ENCODE measurements at regions not wholly inside any gene's neighbourhood (a gene's known extent, or its start where the extent isn't known, plus 50 kb on each side); places are given as distances from the start of the nearest gene placed in this dataset.

DNA sequence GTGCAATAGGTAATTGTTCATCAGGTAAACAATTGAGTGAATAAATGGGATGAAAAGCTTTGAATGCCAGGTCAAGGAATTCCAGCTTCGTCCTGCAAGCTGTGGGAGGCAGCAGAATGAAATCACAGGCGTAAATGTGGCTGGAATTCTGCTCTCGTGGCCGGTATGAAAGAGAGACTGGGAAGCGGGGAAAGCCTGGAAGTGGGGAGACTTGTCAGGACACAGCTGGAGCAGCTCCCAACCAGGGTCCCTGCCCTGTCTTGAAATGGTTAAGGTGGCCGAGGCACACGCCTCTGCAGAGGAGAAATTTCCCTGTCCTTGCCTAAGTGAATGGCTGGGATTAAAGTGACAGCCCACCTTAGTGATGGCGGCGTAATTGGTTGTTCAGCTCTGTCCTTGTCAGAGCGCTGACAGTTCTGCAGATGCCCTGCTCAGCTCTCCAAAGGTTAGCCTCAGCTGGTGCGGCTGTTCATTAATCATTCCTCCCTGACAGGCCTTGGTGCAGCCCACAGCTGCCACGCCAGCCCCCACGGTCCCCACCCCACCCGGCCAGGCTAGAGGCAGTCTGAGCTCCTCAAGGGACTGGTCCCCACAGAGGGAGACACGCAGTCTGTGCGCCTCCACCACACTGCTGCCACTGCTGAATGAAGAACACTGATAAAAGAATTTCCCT is 398.3 kb upstream of the POU3F1 start:
- Mint-ChIP-seq H3K4me1 (ENCODE audit: low read depth) (no peaks in the 10 kb centered on the region), H3K27ac (no peak overlapping the region), H3K36me3 (ENCODE audit: low read depth) (no peaks in the 10 kb centered on the region), H3K27me3 (ENCODE audit: insufficient read depth) (peaks cover 17% of the 10 kb centered on the region), H3K4me3 (no peak overlapping the region), H3K9me3 (peaks cover 9% of the 10 kb centered on the region)
- intact Hi-C loops (cut with micrococcal nuclease), result no loop called here
- no peak for DNase-seq (ENCODE audit: low spot score)

DNA sequence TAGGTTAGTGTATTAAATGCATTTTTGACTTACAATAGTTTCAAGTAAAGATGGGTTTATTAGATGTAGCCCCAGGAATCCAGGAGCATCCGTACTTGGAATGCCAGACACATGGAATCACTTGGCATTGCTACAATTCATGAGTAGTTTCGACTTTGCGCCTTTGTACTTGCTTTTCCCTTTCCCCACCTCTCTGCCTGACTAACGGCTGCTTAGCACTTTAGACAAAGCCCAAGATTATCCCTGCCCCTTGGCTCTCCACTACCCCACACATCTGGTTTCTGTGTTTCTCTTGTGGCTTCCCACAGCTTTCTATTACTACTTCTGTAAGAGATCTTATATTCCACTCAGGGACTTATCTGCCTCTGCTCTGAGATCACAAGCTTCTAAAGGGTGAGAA is 397.7 kb upstream of the POU3F1 start:
- H3K36me3 Mint-ChIP-seq (ENCODE audit: low read depth), result no peaks in the 10 kb centered on the region
- peaks cover 17% of the 10 kb centered on the region for H3K27me3 Mint-ChIP-seq (ENCODE audit: insufficient read depth)
- no peak overlapping the region for H3K27ac Mint-ChIP-seq
- peaks cover 10% of the 10 kb centered on the region for H3K9me3 Mint-ChIP-seq
- intact Hi-C loops (cut with micrococcal nuclease), result no loop called here
- H3K4me3 Mint-ChIP-seq, result no peak overlapping the region
- H3K4me1 Mint-ChIP-seq (ENCODE audit: low read depth), result no peaks in the 10 kb centered on the region
- DNase-seq (ENCODE audit: low spot score), result no peak

DNA sequence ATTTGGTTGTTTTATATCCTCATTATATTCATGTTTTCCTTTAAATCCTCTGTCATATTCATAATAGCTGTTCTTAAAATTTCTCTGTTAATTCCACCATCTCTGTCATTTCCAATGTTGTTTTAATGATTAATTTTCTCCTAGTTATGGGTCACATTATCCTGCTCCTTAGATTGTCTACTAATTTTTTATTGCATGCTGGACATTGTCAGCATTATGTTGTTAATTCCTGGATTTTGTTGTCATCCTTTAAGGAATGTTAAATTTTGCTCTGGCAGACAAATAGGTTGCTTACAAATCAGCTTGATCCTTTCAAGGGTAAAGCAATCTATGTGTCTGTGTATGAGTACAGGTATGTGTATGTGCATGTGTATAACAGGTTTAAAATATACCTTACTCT is 393.8 kb upstream of the POU3F1 start:
- H3K36me3 Mint-ChIP-seq (ENCODE audit: low read depth), result no peaks in the 10 kb centered on the region
- peaks cover 20% of the 10 kb centered on the region for H3K27me3 Mint-ChIP-seq (ENCODE audit: insufficient read depth)
- no peak overlapping the region for H3K4me3 Mint-ChIP-seq
- intact Hi-C loops (cut with micrococcal nuclease), result no loop called here
- no peak for DNase-seq (ENCODE audit: low spot score)
- H3K9me3 Mint-ChIP-seq, result peaks cover 10% of the 10 kb centered on the region
- no peak overlapping the region for H3K27ac Mint-ChIP-seq
- H3K4me1 Mint-ChIP-seq (ENCODE audit: low read depth), result no peaks in the 10 kb centered on the region

DNA sequence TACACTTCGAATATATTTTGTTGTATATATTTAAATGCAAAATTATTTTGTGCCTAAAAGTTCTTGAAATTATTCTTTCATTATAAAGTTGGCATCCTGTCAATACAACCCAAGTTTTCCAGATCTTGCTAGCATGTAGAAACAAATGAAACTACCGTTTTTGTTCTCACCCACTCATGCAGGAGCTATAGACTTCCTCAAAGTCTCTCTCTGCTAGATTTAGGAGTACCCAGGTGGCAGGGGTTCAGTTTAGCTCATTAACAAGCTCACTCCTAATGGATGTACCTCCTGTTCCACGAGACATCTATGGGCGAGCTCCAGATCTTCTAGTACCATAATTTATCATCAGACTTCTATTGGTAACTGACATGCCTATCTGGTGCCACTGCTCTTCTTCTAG is 390.2 kb upstream of the POU3F1 start:
- Mint-ChIP-seq H3K36me3 (ENCODE audit: low read depth) (no peaks in the 10 kb centered on the region), H3K9me3 (peaks cover 10% of the 10 kb centered on the region), H3K27ac (no peak overlapping the region), H3K4me1 (ENCODE audit: low read depth) (no peaks in the 10 kb centered on the region), H3K4me3 (no peak overlapping the region), H3K27me3 (ENCODE audit: insufficient read depth) (peaks cover 22% of the 10 kb centered on the region)
- intact Hi-C loops (cut with micrococcal nuclease), result no loop called here
- DNase-seq (ENCODE audit: low spot score), result no peak

DNA sequence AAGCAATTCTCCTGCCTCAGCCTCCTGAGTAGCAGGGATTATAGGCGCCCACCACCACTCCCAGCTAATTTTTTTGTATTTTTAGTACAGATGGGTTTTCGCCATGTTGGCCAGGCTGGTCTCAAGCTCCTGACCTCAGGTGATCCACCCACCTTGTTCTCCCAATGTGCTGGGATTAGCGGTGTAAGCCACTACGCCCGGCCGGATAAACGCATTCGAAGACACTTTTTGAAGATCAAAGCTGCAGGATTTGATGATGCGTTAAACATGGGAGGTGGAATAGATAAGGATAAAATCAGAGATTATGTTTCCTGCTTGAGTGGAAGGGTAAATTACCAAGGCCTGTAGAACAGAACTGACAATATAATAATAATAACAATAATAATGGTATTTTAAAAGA is 389.4 kb upstream of the POU3F1 start:
- Mint-ChIP-seq H3K9me3 (peaks cover 10% of the 10 kb centered on the region), H3K27ac (no peak overlapping the region), H3K4me3 (no peak overlapping the region), H3K4me1 (ENCODE audit: low read depth) (no peaks in the 10 kb centered on the region), H3K27me3 (ENCODE audit: insufficient read depth) (peaks cover 22% of the 10 kb centered on the region), H3K36me3 (ENCODE audit: low read depth) (no peaks in the 10 kb centered on the region)
- DNase-seq (ENCODE audit: low spot score), result no peak
- intact Hi-C loops (cut with micrococcal nuclease), result no loop called here

DNA sequence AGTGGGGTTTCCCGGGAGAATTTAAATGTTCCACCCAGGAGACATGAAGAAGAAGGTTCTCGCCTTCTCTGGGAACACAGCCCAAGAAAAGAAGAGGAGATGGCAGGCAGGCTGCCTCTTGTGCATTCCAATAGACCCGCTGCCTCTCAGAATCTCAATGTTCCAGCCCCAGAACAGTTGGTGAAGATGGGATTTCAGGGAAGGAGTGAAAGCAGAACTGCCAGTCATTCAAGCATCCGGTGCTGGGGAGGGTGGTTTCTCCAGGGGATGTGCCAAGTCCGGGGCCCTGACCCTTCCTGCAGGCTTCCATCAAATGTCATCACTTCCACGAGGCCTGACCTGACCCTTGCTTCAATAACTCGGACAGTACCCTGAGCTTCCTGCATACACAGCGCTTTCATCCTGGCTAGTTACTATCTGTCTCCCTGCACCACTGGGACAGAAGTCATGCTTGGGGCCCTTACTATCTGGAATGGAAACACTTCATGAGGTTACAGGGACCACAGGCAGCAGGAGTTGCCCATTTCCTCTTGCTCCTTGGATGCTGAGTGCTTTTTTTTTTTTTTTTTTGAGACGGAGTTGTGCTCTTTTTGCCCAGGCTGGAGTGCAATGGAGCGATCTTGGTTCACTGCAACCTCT is 386.6 kb upstream of the POU3F1 start:
- no peak for DNase-seq (ENCODE audit: low spot score)
- intact Hi-C loops (cut with micrococcal nuclease), result no loop called here
- H3K9me3 Mint-ChIP-seq, result no peaks in the 10 kb centered on the region
- H3K4me1 Mint-ChIP-seq (ENCODE audit: low read depth), result no peaks in the 10 kb centered on the region
- no peaks in the 10 kb centered on the region for H3K36me3 Mint-ChIP-seq (ENCODE audit: low read depth)
- H3K27ac Mint-ChIP-seq, result no peak overlapping the region
- no peak overlapping the region for H3K4me3 Mint-ChIP-seq
- H3K27me3 Mint-ChIP-seq (ENCODE audit: insufficient read depth), result peaks cover 20% of the 10 kb centered on the region

DNA sequence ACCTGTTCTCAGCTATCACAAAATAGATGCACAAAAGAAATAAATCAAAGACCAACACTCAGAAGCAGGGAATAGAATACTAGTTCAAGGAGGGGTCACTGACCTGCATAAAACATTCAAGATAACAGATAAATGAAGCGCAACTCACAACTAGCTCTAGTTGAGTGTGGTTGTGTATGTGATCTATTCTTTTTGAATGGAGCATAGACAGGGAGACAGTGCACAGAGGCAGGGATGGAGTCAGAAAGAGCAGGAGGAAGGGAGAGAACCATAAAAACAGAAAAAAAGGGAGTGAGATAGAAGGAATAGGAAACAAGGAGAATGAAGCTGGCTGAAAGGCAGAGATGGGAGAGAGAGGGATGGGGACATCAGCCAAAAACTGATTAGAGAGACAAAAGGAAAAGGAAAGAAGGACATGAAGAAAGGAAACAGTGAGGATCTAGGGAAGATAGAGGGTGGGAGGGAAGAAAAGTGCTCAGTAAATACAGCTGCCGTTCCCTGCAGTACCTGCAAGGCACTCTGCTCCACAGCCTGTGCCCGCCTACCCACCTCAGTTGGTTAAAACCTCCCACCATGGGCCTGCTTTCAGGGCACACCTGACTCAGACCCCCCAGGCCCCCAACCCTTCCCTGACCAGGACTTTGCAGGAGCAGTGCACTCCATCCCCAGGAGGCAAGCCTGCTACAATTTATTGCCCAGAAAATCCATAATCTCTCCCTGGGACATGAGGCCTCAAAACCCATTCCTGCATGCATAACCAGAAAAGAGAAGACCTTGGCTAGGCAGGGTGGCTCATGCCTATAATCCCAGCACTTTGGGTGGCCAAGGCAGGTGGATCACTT is 385.2 kb upstream of the POU3F1 start:
- intact Hi-C loops (cut with micrococcal nuclease), result no loop called here
- peaks cover 8% of the 10 kb centered on the region for H3K27me3 Mint-ChIP-seq (ENCODE audit: insufficient read depth)
- no peaks in the 10 kb centered on the region for H3K9me3 Mint-ChIP-seq
- no peaks in the 10 kb centered on the region for H3K4me1 Mint-ChIP-seq (ENCODE audit: low read depth)
- no peak overlapping the region for H3K27ac Mint-ChIP-seq
- no peak overlapping the region for H3K4me3 Mint-ChIP-seq
- H3K36me3 Mint-ChIP-seq (ENCODE audit: low read depth), result no peaks in the 10 kb centered on the region
- no peak for DNase-seq (ENCODE audit: low spot score)

DNA sequence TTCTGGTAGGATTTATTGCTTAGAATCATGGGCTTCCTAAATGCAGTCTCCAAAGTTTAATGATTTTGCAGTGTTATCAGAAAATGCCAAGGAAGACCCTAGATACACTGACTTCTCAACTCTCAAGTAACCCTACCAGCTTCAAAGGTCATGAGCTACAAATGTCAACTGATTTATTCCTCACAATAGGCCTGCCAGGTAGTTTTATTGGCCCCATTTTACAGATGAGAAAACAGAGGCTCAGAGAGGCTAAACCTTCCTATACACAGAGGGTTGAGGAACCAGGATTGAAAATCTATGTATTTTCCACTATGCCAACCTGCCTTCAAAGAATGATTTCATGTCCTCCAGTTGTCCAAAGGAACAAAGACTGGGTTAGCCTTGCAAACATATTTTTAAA is 384.4 kb upstream of the POU3F1 start:
- Mint-ChIP-seq H3K27ac (no peak overlapping the region), H3K27me3 (ENCODE audit: insufficient read depth) (peaks cover 14% of the 10 kb centered on the region), H3K9me3 (no peaks in the 10 kb centered on the region), H3K4me1 (ENCODE audit: low read depth) (no peaks in the 10 kb centered on the region), H3K4me3 (no peak overlapping the region), H3K36me3 (ENCODE audit: low read depth) (no peaks in the 10 kb centered on the region)
- intact Hi-C loops (cut with micrococcal nuclease), result no loop called here
- no peak for DNase-seq (ENCODE audit: low spot score)

DNA sequence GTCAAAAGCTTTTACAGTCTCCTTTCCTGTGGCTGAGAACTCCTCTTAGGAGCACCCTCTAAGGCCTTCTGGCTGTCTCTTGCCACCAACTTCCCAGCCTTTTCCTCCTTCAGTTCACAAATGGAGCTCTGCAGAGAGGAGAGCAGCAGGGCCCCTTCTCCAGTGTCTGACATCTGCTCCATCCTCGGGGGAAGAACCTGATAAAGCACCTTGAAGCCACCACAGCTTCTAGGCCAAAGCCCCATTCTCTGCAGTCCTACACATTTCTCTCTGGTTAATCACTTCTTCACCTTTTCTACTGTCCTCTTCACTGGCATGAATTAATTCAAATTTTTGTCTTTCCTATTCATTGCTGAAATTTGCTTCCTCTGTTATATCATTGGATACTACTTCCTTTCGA is 378.1 kb upstream of the POU3F1 start:
- Mint-ChIP-seq H3K9me3 (no peaks in the 10 kb centered on the region), H3K27me3 (ENCODE audit: insufficient read depth) (peaks cover 12% of the 10 kb centered on the region), H3K4me1 (ENCODE audit: low read depth) (no peaks in the 10 kb centered on the region), H3K4me3 (no peak overlapping the region), H3K27ac (no peak overlapping the region), H3K36me3 (ENCODE audit: low read depth) (no peaks in the 10 kb centered on the region)
- intact Hi-C loops (cut with micrococcal nuclease), result no loop called here
- DNase-seq (ENCODE audit: low spot score), result no peak

DNA sequence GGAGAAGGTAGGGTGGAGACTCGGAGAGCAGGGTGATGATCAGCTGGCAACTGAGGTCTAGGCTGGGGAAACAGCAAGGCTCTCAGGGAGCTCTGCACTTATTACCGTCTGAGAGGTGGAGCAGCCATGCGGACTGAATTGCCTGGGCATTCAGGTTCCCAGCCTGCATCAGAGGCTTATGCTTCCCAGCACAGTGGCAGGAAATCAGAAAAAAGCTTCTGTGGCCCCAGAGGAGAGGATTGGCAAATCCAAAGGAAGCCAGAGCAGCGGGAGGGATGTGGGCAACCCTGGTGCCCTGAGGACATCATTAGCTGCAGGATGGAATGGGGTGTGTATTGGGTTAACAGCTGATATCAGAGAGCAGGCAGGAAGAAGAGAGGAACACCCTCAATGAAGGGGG is 374.1 kb upstream of the POU3F1 start:
- no peaks in the 10 kb centered on the region for H3K4me1 Mint-ChIP-seq (ENCODE audit: low read depth)
- no peak overlapping the region for H3K4me3 Mint-ChIP-seq
- H3K9me3 Mint-ChIP-seq, result no peaks in the 10 kb centered on the region
- no peak overlapping the region for H3K27ac Mint-ChIP-seq
- H3K36me3 Mint-ChIP-seq (ENCODE audit: low read depth), result no peaks in the 10 kb centered on the region
- intact Hi-C loops (cut with micrococcal nuclease), result no loop called here
- peaks cover 16% of the 10 kb centered on the region for H3K27me3 Mint-ChIP-seq (ENCODE audit: insufficient read depth)
- no peak for DNase-seq (ENCODE audit: low spot score)

DNA sequence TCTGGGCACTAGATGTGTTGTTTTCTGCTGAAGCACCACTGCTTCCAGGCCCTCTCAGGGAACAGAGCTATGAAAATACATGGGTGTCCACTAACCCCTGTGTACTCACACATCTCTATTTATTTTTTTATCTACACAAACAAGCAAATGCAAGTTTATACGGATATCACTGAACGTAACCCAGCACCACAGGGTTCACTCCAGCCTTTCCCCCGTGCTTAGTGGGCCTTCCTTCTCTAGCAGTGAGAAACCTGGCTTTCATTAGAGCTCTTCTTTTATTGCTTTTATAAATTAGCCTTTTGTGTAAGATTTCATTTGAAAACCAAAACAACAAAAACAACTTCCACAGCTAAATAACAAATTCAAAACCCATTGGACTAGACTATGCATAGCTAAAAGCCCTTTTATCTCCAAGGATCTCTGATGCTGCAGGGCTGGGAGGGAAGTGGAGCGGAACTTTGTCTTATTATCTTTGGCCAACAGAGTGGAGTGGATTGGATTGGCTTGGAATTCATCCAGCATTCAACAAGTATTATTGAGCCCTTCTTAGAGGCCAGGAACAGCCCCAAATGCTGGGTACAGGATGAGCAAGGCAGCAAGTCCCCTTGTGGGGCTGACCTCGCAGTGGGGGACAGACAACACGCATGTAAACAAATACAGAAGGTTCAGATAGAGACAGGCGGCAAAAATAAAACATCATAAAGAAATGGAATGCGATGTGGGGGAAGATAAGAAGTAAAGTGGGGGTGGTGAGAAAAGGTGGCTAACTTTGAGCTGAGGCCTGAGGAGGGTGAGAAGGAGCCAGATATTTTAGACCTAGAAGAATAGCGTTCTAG is 371.8 kb upstream of the POU3F1 start:
- DNase-seq (ENCODE audit: low spot score), result no peak
- no peaks in the 10 kb centered on the region for H3K36me3 Mint-ChIP-seq (ENCODE audit: low read depth)
- H3K4me3 Mint-ChIP-seq, result no peak overlapping the region
- no peak overlapping the region for H3K27ac Mint-ChIP-seq
- H3K4me1 Mint-ChIP-seq (ENCODE audit: low read depth), result no peaks in the 10 kb centered on the region
- H3K9me3 Mint-ChIP-seq, result no peaks in the 10 kb centered on the region
- intact Hi-C loops (cut with micrococcal nuclease), result no loop called here
- peaks cover 16% of the 10 kb centered on the region for H3K27me3 Mint-ChIP-seq (ENCODE audit: insufficient read depth)

DNA sequence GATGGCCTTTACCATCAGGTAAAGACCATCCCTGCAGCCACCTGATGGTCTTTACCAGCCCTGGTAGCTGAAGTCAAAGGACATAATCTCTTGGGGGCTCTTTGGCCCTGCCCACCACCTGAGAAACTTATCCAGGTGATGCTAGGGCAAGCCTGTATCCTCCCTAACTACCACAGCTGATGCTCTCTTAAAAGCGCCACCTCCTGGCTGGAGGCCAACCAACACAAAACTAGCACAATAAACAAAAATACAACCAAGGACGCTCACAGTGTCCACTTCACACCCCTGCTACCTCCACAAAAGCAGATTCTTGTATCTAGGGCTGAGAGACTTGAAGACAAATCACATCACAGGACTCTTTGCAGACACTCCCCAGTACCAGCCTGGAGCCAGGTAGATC is 357.1 kb upstream of the POU3F1 start:
- H3K27ac Mint-ChIP-seq, result no peak overlapping the region
- peaks cover 4% of the 10 kb centered on the region for H3K9me3 Mint-ChIP-seq
- peaks cover 23% of the 10 kb centered on the region for H3K27me3 Mint-ChIP-seq (ENCODE audit: insufficient read depth)
- intact Hi-C loops (cut with micrococcal nuclease), result no loop called here
- no peaks in the 10 kb centered on the region for H3K4me1 Mint-ChIP-seq (ENCODE audit: low read depth)
- no peak for DNase-seq (ENCODE audit: low spot score)
- no peaks in the 10 kb centered on the region for H3K36me3 Mint-ChIP-seq (ENCODE audit: low read depth)
- no peak overlapping the region for H3K4me3 Mint-ChIP-seq
